ENCODE measurements at regions not wholly inside any gene's neighbourhood (a gene's known extent, or its start where the extent isn't known, plus 50 kb on each side); places are given as distances from the start of the nearest gene placed in this dataset.

DNA sequence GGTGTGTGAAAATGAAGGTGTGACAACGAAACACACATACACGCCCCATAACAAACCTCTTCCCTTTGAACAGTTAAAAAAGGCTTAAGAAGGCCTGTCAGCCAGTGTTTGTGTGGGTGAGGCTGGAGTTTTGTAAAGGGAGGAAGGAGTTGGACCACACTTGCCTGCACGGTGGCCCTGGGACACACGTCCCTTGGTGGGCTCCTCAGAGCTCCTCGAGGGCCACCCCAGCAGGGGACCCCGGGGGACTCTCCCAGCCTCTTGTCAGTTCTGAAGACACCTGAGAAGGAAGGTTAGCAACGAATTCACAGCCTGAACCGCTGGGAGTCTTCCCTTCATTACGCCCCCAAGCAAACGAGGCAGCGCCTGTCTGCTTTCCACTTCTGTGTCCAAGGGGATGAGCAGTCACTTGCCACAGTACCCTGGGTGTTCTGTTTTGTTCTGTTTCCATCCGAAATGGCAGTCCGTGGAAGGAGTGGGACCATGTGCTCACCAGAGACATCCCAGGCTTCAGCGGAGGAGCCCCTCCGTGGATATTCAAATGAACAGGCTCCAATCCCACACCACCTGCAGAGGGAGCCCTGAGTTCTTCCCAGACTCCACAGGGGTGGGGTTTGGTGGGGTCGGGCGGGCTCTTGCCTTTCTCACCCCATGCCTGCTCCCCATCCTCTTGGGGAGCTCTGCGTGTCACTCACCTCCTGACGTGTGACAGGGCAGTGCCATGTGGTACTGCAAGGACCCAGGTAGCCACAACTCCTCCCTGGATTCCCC, 68.6 kb downstream of the NRN1 start:
- no peak overlapping the region for H3K27ac ChIP-seq
- TF ChIP-seq, protein P1, sequence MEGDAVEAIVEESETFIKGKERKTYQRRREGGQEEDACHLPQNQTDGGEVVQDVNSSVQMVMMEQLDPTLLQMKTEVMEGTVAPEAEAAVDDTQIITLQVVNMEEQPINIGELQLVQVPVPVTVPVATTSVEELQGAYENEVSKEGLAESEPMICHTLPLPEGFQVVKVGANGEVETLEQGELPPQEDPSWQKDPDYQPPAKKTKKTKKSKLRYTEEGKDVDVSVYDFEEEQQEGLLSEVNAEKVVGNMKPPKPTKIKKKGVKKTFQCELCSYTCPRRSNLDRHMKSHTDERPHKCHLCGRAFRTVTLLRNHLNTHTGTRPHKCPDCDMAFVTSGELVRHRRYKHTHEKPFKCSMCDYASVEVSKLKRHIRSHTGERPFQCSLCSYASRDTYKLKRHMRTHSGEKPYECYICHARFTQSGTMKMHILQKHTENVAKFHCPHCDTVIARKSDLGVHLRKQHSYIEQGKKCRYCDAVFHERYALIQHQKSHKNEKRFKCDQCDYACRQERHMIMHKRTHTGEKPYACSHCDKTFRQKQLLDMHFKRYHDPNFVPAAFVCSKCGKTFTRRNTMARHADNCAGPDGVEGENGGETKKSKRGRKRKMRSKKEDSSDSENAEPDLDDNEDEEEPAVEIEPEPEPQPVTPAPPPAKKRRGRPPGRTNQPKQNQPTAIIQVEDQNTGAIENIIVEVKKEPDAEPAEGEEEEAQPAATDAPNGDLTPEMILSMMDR (IDR thresholded peaks at IDR 0.05): no peak
- H3K4me1 ChIP-seq: peaks cover 0 to 8% of the 10 kb centered on the region in 2 donors
- H3K36me3 ChIP-seq: no peaks in the 10 kb centered on the region
- peaks cover 0 to 3% of the 10 kb centered on the region in 2 donors for H3K9me3 ChIP-seq
- no peak for DNase-seq (ENCODE audit: low spot score)
- no peak overlapping the region for H3K4me3 ChIP-seq
- H3K27me3 ChIP-seq: no peaks in the 10 kb centered on the region

DNA sequence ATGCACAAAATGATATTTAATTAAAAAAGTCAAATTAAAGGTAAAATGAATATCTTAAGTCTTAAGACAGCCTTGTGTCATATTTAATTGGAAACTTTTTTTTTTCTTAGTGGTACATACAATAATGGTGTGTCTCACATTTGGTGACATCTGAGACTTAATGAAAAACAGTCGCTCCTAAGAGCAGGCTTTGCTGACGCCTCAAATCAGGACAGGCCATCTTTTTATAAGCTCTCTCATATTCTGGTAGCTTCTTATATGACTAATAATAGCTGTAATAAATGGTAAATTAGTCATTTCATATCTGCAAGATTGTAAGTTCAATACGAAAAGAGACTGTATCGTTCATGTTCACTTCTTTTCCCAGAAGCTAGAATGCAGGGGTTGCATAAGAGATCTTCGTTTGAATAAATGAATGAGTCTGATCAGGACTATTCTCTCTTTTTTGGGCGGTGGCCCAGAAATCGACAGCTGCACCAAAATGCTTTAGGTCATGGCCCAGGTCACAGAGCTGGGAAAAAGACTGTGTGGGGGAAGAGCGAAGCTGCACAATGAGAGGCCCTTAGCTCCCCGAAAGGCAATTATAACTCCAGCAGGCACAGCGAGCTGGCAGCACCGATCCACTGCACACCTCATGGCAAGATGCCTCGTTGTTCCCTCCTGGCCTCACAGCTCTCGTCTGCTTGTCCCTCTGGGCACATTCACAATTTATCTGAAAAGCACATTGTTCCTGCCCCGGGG, 69.4 kb downstream of the NRN1 start:
- peaks cover 0 to 8% of the 10 kb centered on the region in 2 donors for H3K4me1 ChIP-seq
- H3K27ac ChIP-seq: no peak overlapping the region
- no peak for DNase-seq (ENCODE audit: low spot score)
- H3K4me3 ChIP-seq: no peak overlapping the region
- H3K27me3 ChIP-seq: no peaks in the 10 kb centered on the region
- H3K36me3 ChIP-seq: no peaks in the 10 kb centered on the region
- peaks cover 0 to 5% of the 10 kb centered on the region in 2 donors for H3K9me3 ChIP-seq
- TF ChIP-seq, protein P1 (IDR thresholded peaks at IDR 0.05): no peak

DNA sequence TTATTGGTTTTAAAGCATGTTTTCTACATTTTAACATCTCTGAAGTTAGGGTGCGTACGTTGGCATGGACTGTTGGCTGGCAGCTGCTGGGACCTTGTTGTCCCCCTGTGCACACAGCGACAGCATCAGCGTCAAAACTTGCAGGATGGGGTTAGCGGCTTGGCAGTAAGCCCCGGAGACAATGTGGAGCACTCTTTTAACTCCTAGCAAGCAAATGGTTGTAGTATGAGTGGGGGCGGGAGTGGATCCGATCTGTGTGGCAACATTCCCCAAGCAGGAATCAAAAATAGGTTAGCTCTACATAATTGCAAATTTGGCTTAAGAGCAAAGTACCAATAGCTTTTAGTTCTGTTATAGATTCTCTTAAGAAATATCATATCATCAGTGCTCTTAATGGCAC, 70.1 kb downstream of the NRN1 start:
- H3K27ac ChIP-seq: no peak overlapping the region
- TF ChIP-seq, protein P1 (IDR thresholded peaks at IDR 0.05): no peak
- no peaks in the 10 kb centered on the region for H3K27me3 ChIP-seq
- peaks cover 0 to 7% of the 10 kb centered on the region in 2 donors for H3K9me3 ChIP-seq
- DNase-seq (ENCODE audit: low spot score): no peak
- no peaks in the 10 kb centered on the region for H3K36me3 ChIP-seq
- no peak overlapping the region for H3K4me3 ChIP-seq
- H3K4me1 ChIP-seq: peaks cover 0 to 8% of the 10 kb centered on the region in 2 donors

DNA sequence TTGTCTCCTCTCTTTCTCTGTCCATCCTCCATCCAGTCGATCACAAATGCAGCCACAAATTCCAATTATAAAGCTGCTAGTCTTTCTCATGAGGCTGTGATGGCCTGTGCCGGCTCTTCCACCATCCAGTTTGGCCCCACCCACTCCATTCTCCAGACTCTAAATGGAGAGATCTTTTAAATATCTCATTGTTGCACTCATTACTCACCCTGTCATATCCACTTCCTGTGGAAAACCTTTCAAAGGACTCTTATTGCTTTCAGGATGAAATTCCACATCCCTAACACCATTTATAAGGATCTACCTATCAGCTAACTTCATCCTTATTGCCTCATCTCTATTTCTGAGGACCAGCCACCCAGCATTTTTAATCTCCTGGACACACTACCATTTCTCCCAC, 70.6 kb downstream of the NRN1 start:
- Histone ChIP-seq H3K9me3 (peaks cover 0 to 7% of the 10 kb centered on the region in 2 donors), H3K36me3 (no peaks in the 10 kb centered on the region), H3K4me1 (peaks cover 0 to 8% of the 10 kb centered on the region in 2 donors), H3K4me3 (no peak overlapping the region), H3K27me3 (no peaks in the 10 kb centered on the region), H3K27ac (no peak overlapping the region)
- no peak for DNase-seq (ENCODE audit: low spot score)
- TF ChIP-seq, protein P1 (IDR thresholded peaks at IDR 0.05): no peak

DNA sequence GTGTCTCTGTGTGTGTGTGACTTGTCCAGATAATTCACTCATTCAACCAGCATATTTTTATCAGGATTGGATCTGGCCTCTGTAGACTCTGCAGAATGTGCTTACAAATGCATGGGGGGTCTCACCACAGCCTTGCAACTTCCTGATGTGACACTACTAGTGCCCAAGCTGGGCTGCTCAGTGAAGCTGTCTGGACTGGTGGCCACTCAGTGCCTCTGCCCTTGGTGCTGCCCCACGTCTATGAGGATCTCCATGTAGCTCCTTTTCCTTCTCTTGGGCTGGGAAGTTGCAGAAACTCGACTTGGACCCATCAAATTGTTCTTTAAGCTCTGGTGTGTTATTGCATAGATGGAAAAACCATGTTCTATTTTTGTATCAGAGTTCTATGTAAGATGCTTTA, 75.8 kb downstream of the NRN1 start:
- no peaks in the 10 kb centered on the region for H3K4me1 ChIP-seq
- H3K36me3 ChIP-seq: no peaks in the 10 kb centered on the region
- H3K4me3 ChIP-seq: no peak overlapping the region
- H3K9me3 ChIP-seq: peaks cover 0 to 12% of the 10 kb centered on the region in 2 donors
- TF ChIP-seq, protein P1 (IDR thresholded peaks at IDR 0.05): no peak
- no peak overlapping the region for H3K27ac ChIP-seq
- no peak for DNase-seq (ENCODE audit: low spot score)
- H3K27me3 ChIP-seq: no peaks in the 10 kb centered on the region
